GM23248 (cell line): ENCODE measurements at regions not wholly inside any gene's neighbourhood (a gene's known extent, or its start where the extent isn't known, plus 50 kb on each side); places are given as distances from the start of the nearest gene placed in this dataset.
"Not testable (repeated sequence)": the region's sequence is repeated elsewhere in the genome, so short reads cannot be mapped to it uniquely, and the experiment has no call there.

ENCODE experiments used
- EZH2 ChIP-seq: fragments of 200-600 bp; sonication (generic); IDR thresholded peaks from 2 replicates; pipeline ENCODE4 v1.6.1; 2018; ENCODE audit warnings: antibody characterized with exemption, mild to moderate bottlenecking; ENCODE audit not compliant: insufficient read depth, poor library complexity, severe bottlenecking
- EZH2phosphoT487 ChIP-seq: fragments of 200-600 bp; sonication (generic); IDR thresholded peaks from 2 replicates; pipeline ENCODE4 v1.6.1; 2018; ENCODE audit warnings: antibody characterized with exemption, moderate library complexity, mild to moderate bottlenecking, low read depth; ENCODE audit not compliant: insufficient read depth

GRCh38 chr2:94579221-94579620 lies 292.0 kb upstream of the TEKT4 start:
- TF ChIP-seq EZH2, EZH2phosphoT487: not testable (repeated sequence)
